ENCODE measurements at regions not wholly inside any gene's neighbourhood (a gene's known extent, or its start where the extent isn't known, plus 50 kb on each side); places are given as distances from the start of the nearest gene placed in this dataset.

DNA sequence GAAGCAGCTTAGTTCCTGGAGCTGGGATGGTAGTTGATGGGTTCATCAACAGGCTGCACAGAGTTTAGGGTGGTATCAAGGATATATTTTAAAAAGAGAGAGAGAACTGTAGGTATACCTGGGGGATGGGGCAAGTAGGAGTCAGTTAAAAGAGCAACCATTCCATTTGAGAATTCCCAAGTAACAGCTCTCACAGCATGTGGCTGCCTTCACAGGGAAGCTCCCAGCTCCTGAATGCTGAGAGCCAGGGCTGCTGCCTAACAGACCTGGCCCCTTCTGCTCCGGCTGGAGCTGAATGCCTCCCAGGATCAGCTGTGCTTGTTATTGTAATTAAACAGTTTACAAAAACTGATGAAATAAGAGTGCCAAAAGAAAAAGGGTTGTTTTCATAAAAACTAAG, 58.8 kb upstream of the GPR26 start:
- TF ChIP-seq, protein P1, sequence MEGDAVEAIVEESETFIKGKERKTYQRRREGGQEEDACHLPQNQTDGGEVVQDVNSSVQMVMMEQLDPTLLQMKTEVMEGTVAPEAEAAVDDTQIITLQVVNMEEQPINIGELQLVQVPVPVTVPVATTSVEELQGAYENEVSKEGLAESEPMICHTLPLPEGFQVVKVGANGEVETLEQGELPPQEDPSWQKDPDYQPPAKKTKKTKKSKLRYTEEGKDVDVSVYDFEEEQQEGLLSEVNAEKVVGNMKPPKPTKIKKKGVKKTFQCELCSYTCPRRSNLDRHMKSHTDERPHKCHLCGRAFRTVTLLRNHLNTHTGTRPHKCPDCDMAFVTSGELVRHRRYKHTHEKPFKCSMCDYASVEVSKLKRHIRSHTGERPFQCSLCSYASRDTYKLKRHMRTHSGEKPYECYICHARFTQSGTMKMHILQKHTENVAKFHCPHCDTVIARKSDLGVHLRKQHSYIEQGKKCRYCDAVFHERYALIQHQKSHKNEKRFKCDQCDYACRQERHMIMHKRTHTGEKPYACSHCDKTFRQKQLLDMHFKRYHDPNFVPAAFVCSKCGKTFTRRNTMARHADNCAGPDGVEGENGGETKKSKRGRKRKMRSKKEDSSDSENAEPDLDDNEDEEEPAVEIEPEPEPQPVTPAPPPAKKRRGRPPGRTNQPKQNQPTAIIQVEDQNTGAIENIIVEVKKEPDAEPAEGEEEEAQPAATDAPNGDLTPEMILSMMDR (tag by site-specific recombination; IDR thresholded peaks at IDR 0.05) = no peak
- no peak for TF ChIP-seq ZNF140 (tag by site-specific recombination; IDR thresholded peaks at IDR 0.05)
- TF ChIP-seq, protein P2, sequence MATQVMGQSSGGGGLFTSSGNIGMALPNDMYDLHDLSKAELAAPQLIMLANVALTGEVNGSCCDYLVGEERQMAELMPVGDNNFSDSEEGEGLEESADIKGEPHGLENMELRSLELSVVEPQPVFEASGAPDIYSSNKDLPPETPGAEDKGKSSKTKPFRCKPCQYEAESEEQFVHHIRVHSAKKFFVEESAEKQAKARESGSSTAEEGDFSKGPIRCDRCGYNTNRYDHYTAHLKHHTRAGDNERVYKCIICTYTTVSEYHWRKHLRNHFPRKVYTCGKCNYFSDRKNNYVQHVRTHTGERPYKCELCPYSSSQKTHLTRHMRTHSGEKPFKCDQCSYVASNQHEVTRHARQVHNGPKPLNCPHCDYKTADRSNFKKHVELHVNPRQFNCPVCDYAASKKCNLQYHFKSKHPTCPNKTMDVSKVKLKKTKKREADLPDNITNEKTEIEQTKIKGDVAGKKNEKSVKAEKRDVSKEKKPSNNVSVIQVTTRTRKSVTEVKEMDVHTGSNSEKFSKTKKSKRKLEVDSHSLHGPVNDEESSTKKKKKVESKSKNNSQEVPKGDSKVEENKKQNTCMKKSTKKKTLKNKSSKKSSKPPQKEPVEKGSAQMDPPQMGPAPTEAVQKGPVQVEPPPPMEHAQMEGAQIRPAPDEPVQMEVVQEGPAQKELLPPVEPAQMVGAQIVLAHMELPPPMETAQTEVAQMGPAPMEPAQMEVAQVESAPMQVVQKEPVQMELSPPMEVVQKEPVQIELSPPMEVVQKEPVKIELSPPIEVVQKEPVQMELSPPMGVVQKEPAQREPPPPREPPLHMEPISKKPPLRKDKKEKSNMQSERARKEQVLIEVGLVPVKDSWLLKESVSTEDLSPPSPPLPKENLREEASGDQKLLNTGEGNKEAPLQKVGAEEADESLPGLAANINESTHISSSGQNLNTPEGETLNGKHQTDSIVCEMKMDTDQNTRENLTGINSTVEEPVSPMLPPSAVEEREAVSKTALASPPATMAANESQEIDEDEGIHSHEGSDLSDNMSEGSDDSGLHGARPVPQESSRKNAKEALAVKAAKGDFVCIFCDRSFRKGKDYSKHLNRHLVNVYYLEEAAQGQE (tag by site-specific recombination; IDR thresholded peaks at IDR 0.05) = no peak
- no peak for TF ChIP-seq ZNF416 (tag by site-specific recombination; IDR thresholded peaks at IDR 0.05)
- TF ChIP-seq ZNF510 (tag by site-specific recombination; IDR thresholded peaks at IDR 0.05; ENCODE audit: insufficient replicate concordance) = no peak
- TF ChIP-seq ZNF521 (tag by site-specific recombination; IDR thresholded peaks at IDR 0.05) = no peak
- TF ChIP-seq, protein P3, sequence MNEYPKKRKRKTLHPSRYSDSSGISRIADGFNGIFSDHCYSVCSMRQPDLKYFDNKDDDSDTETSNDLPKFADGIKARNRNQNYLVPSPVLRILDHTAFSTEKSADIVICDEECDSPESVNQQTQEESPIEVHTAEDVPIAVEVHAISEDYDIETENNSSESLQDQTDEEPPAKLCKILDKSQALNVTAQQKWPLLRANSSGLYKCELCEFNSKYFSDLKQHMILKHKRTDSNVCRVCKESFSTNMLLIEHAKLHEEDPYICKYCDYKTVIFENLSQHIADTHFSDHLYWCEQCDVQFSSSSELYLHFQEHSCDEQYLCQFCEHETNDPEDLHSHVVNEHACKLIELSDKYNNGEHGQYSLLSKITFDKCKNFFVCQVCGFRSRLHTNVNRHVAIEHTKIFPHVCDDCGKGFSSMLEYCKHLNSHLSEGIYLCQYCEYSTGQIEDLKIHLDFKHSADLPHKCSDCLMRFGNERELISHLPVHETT (tag by site-specific recombination; IDR thresholded peaks at IDR 0.05) = no peak
- TF ChIP-seq, protein P4, sequence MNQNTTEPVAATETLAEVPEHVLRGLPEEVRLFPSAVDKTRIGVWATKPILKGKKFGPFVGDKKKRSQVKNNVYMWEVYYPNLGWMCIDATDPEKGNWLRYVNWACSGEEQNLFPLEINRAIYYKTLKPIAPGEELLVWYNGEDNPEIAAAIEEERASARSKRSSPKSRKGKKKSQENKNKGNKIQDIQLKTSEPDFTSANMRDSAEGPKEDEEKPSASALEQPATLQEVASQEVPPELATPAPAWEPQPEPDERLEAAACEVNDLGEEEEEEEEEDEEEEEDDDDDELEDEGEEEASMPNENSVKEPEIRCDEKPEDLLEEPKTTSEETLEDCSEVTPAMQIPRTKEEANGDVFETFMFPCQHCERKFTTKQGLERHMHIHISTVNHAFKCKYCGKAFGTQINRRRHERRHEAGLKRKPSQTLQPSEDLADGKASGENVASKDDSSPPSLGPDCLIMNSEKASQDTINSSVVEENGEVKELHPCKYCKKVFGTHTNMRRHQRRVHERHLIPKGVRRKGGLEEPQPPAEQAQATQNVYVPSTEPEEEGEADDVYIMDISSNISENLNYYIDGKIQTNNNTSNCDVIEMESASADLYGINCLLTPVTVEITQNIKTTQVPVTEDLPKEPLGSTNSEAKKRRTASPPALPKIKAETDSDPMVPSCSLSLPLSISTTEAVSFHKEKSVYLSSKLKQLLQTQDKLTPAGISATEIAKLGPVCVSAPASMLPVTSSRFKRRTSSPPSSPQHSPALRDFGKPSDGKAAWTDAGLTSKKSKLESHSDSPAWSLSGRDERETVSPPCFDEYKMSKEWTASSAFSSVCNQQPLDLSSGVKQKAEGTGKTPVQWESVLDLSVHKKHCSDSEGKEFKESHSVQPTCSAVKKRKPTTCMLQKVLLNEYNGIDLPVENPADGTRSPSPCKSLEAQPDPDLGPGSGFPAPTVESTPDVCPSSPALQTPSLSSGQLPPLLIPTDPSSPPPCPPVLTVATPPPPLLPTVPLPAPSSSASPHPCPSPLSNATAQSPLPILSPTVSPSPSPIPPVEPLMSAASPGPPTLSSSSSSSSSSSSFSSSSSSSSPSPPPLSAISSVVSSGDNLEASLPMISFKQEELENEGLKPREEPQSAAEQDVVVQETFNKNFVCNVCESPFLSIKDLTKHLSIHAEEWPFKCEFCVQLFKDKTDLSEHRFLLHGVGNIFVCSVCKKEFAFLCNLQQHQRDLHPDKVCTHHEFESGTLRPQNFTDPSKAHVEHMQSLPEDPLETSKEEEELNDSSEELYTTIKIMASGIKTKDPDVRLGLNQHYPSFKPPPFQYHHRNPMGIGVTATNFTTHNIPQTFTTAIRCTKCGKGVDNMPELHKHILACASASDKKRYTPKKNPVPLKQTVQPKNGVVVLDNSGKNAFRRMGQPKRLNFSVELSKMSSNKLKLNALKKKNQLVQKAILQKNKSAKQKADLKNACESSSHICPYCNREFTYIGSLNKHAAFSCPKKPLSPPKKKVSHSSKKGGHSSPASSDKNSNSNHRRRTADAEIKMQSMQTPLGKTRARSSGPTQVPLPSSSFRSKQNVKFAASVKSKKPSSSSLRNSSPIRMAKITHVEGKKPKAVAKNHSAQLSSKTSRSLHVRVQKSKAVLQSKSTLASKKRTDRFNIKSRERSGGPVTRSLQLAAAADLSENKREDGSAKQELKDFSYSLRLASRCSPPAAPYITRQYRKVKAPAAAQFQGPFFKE (tag by site-specific recombination; IDR thresholded peaks at IDR 0.05; ENCODE audit: borderline replicate concordance) = no peak
- no peak for TF ChIP-seq ZNF133 (tag by site-specific recombination; IDR thresholded peaks at IDR 0.05)
- TF ChIP-seq KLF1 (tag by site-specific recombination; IDR thresholded peaks at IDR 0.05) = no peak
- no peak for TF ChIP-seq MYNN (tag by site-specific recombination; IDR thresholded peaks at IDR 0.05; ENCODE audit: borderline replicate concordance)
- TF ChIP-seq, protein P5, sequence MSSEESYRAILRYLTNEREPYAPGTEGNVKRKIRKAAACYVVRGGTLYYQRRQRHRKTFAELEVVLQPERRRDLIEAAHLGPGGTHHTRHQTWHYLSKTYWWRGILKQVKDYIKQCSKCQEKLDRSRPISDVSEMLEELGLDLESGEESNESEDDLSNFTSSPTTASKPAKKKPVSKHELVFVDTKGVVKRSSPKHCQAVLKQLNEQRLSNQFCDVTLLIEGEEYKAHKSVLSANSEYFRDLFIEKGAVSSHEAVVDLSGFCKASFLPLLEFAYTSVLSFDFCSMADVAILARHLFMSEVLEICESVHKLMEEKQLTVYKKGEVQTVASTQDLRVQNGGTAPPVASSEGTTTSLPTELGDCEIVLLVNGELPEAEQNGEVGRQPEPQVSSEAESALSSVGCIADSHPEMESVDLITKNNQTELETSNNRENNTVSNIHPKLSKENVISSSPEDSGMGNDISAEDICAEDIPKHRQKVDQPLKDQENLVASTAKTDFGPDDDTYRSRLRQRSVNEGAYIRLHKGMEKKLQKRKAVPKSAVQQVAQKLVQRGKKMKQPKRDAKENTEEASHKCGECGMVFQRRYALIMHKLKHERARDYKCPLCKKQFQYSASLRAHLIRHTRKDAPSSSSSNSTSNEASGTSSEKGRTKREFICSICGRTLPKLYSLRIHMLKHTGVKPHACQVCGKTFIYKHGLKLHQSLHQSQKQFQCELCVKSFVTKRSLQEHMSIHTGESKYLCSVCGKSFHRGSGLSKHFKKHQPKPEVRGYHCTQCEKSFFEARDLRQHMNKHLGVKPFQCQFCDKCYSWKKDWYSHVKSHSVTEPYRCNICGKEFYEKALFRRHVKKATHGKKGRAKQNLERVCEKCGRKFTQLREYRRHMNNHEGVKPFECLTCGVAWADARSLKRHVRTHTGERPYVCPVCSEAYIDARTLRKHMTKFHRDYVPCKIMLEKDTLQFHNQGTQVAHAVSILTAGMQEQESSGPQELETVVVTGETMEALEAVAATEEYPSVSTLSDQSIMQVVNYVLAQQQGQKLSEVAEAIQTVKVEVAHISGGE (tag by site-specific recombination; conservative IDR thresholded peaks at IDR 0.05; ENCODE audit: low read depth) = no peak

Measured in HEK293 (cell line).